ENCODE measurements at regions not wholly inside any gene's neighbourhood (a gene's known extent, or its start where the extent isn't known, plus 50 kb on each side); places are given as distances from the start of the nearest gene placed in this dataset.

DNA sequence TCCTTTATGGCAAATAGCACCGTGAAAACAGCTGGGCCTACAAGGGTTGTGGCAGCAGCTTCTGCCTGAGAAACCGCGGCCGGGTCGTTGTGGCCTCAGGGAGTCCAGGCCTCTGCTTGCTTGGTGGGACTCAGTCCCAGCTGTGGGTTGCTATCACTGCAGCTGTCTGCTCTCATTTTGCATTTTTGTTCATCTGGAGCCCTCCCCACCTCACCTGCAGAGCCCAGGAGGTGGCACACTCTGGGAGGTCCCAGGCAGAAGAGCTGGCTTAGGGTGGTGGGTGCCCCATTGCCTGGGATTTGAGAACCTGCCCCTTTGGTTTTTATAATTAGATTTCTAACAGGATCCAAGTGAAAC is 138.4 kb downstream of the GADD45G start:
- no peak overlapping the region for H3K4me3 ChIP-seq (ENCODE audit: low read length)
- no peaks in the 10 kb centered on the region for H3K9me3 ChIP-seq (ENCODE audit: control insufficient read depth, low read depth, low read length)
- H3K27ac ChIP-seq (ENCODE audit: low read length): no peak overlapping the region
- H3K4me1 ChIP-seq (ENCODE audit: control insufficient read depth, low read depth, low read length): peaks cover 12% of the 10 kb centered on the region
- no peak overlapping the region for H3K9ac ChIP-seq (ENCODE audit: low read length)
- no peaks in the 10 kb centered on the region for H3K36me3 ChIP-seq (ENCODE audit: control insufficient read depth, low read depth, low read length)
- H3K27me3 ChIP-seq (ENCODE audit: control insufficient read depth, insufficient read depth, low read length): no peaks in the 10 kb centered on the region

- H3K27ac ChIP-seq (ENCODE audit: low read length): no peak overlapping the region
- no peaks in the 10 kb centered on the region for H3K9me3 ChIP-seq (ENCODE audit: control insufficient read depth, low read depth, low read length)
- no peak overlapping the region for H3K4me3 ChIP-seq (ENCODE audit: low read length)
- no peak overlapping the region for H3K9ac ChIP-seq (ENCODE audit: low read length)
- H3K36me3 ChIP-seq (ENCODE audit: control insufficient read depth, low read depth, low read length): no peaks in the 10 kb centered on the region
- no peaks in the 10 kb centered on the region for H3K27me3 ChIP-seq (ENCODE audit: control insufficient read depth, insufficient read depth, low read length)
- H3K4me1 ChIP-seq (ENCODE audit: control insufficient read depth, low read depth, low read length): peaks cover 12% of the 10 kb centered on the region
Measured at GRCh38 chr9:89743573-89744254, 138.9 kb downstream of the GADD45G start.

DNA sequence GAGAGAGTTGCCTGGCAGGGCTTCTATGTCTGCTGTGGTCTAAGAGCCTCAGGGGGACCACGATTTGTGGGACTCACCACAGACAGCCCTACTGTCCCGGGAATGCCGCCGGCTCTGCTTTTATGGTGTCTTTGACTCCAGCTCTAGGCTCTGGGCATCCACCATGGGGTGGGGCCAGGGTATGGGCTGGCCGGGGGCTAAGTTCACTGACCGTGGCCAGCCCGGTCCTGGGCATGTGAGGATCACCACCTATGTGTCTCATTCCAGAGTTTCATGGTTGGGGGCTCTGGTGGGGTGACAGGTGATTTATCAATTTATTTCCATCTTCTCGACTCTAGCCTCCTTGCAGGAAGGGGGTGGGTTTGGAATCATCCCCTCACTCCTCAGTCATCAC is 139.4 kb downstream of the GADD45G start:
- no peak overlapping the region for H3K27ac ChIP-seq (ENCODE audit: low read length)
- no peaks in the 10 kb centered on the region for H3K27me3 ChIP-seq (ENCODE audit: control insufficient read depth, insufficient read depth, low read length)
- no peak overlapping the region for H3K4me3 ChIP-seq (ENCODE audit: low read length)
- no peaks in the 10 kb centered on the region for H3K36me3 ChIP-seq (ENCODE audit: control insufficient read depth, low read depth, low read length)
- H3K9me3 ChIP-seq (ENCODE audit: control insufficient read depth, low read depth, low read length): no peaks in the 10 kb centered on the region
- peaks cover 12% of the 10 kb centered on the region for H3K4me1 ChIP-seq (ENCODE audit: control insufficient read depth, low read depth, low read length)
- no peak overlapping the region for H3K9ac ChIP-seq (ENCODE audit: low read length)

- H3K9ac ChIP-seq (ENCODE audit: low read length): no peak overlapping the region
- no peak overlapping the region for H3K27ac ChIP-seq (ENCODE audit: low read length)
- H3K4me1 ChIP-seq (ENCODE audit: control insufficient read depth, low read depth, low read length): peaks cover 12% of the 10 kb centered on the region
Measured at GRCh38 chr9:89744730-89745129, 139.9 kb downstream of the GADD45G start.

GRCh38 chr9:89745601-89746376 is 141.0 kb downstream of the GADD45G start:
- Histone ChIP-seq H3K27me3 (ENCODE audit: control insufficient read depth, insufficient read depth, low read length) (no peaks in the 10 kb centered on the region), H3K27ac (ENCODE audit: low read length) (no peak overlapping the region), H3K9me3 (ENCODE audit: control insufficient read depth, low read depth, low read length) (no peaks in the 10 kb centered on the region), H3K4me3 (ENCODE audit: low read length) (no peak overlapping the region), H3K9ac (ENCODE audit: low read length) (no peak overlapping the region), H3K4me1 (ENCODE audit: control insufficient read depth, low read depth, low read length) (peaks cover 12% of the 10 kb centered on the region), H3K36me3 (ENCODE audit: control insufficient read depth, low read depth, low read length) (no peaks in the 10 kb centered on the region)

More at GRCh38 chr9:89744730-89745129, 139.9 kb downstream of the GADD45G start:
- no peaks in the 10 kb centered on the region for H3K9me3 ChIP-seq (ENCODE audit: control insufficient read depth, low read depth, low read length)
- H3K36me3 ChIP-seq (ENCODE audit: control insufficient read depth, low read depth, low read length): no peaks in the 10 kb centered on the region
- no peaks in the 10 kb centered on the region for H3K27me3 ChIP-seq (ENCODE audit: control insufficient read depth, insufficient read depth, low read length)
- no peak overlapping the region for H3K4me3 ChIP-seq (ENCODE audit: low read length)

DNA sequence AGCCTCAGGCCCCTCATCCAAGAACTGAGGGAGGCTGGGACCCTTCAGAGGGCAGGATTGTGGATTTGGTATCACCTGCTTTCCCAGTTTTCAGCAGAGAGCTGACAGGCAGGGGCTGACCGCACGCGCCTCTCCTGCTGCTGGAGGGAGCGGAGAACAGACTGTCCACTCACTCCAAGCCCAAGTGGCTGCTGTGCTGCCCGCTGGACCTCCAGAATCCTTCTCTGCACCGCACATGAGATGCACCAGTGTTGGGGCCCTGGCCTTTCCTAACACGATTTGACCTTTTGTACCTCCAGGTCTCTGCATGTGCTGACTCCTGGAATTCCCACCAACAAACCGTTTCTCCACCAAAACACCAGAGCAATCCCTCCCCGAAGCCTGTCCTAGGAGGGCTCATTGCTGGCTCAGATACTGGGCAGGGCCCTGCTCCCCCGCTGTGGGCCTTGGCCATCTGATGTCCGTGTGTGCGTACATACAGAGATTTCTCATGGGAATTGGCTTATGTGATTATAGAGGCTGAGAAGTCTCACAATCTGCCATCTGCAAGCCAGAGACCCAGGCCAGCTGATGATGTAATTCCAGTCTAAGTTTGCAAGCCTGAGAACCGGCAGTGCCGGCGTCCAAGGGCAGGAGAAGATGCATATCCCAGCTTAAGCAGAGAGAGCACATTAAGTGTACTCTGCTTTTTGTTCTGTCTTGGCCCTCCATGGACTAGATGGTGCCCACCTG is 141.7 kb downstream of the GADD45G start:
- H3K36me3 ChIP-seq (ENCODE audit: control insufficient read depth, low read depth, low read length): no peaks in the 10 kb centered on the region
- H3K9ac ChIP-seq (ENCODE audit: low read length): no peak overlapping the region
- no peaks in the 10 kb centered on the region for H3K27me3 ChIP-seq (ENCODE audit: control insufficient read depth, insufficient read depth, low read length)
- no peak overlapping the region for H3K4me3 ChIP-seq (ENCODE audit: low read length)
- no peak overlapping the region for H3K27ac ChIP-seq (ENCODE audit: low read length)
- H3K9me3 ChIP-seq (ENCODE audit: control insufficient read depth, low read depth, low read length): no peaks in the 10 kb centered on the region
- H3K4me1 ChIP-seq (ENCODE audit: control insufficient read depth, low read depth, low read length): peaks cover 12% of the 10 kb centered on the region

DNA sequence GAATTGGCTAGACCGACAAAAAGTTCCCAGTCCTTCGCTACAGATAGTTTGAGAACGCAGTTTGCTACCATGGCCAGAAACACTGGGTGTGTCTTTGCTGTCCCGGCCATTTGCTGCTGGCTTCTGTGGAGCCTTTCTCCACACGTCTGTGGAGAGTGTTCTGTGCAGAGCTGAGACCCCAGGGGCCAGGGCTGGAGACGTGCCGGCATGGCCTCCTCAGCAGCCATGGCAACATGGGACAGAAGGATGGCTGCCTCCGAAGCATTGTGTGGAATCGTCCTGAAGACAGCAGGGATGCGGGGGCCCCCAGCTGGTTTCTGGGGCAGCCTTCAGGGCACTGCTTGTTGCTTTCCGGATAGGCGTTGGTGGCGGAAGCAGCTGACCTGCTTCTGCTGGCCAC is 142.8 kb downstream of the GADD45G start:
- H3K27ac ChIP-seq (ENCODE audit: low read length): no peak overlapping the region
- no peak overlapping the region for H3K9ac ChIP-seq (ENCODE audit: low read length)
- H3K36me3 ChIP-seq (ENCODE audit: control insufficient read depth, low read depth, low read length): no peaks in the 10 kb centered on the region
- no peak overlapping the region for H3K4me3 ChIP-seq (ENCODE audit: low read length)
- H3K9me3 ChIP-seq (ENCODE audit: control insufficient read depth, low read depth, low read length): no peaks in the 10 kb centered on the region
- H3K27me3 ChIP-seq (ENCODE audit: control insufficient read depth, insufficient read depth, low read length): no peaks in the 10 kb centered on the region
- peaks cover 12% of the 10 kb centered on the region for H3K4me1 ChIP-seq (ENCODE audit: control insufficient read depth, low read depth, low read length)

- Histone ChIP-seq H3K4me1 (ENCODE audit: control insufficient read depth, low read depth, low read length) (peaks cover 9% of the 10 kb centered on the region), H3K36me3 (ENCODE audit: control insufficient read depth, low read depth, low read length) (no peaks in the 10 kb centered on the region), H3K27me3 (ENCODE audit: control insufficient read depth, insufficient read depth, low read length) (no peaks in the 10 kb centered on the region), H3K9me3 (ENCODE audit: control insufficient read depth, low read depth, low read length) (no peaks in the 10 kb centered on the region), H3K27ac (ENCODE audit: low read length) (no peak overlapping the region), H3K4me3 (ENCODE audit: low read length) (no peak overlapping the region), H3K9ac (ENCODE audit: low read length) (no peak overlapping the region)
Measured at GRCh38 chr9:89748021-89748670, 143.3 kb downstream of the GADD45G start.

- Histone ChIP-seq H3K4me3 (ENCODE audit: low read length) (no peak overlapping the region), H3K4me1 (ENCODE audit: control insufficient read depth, low read depth, low read length) (peaks cover 6% of the 10 kb centered on the region), H3K27ac (ENCODE audit: low read length) (no peak overlapping the region), H3K9me3 (ENCODE audit: control insufficient read depth, low read depth, low read length) (no peaks in the 10 kb centered on the region), H3K36me3 (ENCODE audit: control insufficient read depth, low read depth, low read length) (no peaks in the 10 kb centered on the region), H3K9ac (ENCODE audit: low read length) (no peak overlapping the region), H3K27me3 (ENCODE audit: control insufficient read depth, insufficient read depth, low read length) (no peaks in the 10 kb centered on the region)
Measured at GRCh38 chr9:89748831-89749499, 144.2 kb downstream of the GADD45G start.

DNA sequence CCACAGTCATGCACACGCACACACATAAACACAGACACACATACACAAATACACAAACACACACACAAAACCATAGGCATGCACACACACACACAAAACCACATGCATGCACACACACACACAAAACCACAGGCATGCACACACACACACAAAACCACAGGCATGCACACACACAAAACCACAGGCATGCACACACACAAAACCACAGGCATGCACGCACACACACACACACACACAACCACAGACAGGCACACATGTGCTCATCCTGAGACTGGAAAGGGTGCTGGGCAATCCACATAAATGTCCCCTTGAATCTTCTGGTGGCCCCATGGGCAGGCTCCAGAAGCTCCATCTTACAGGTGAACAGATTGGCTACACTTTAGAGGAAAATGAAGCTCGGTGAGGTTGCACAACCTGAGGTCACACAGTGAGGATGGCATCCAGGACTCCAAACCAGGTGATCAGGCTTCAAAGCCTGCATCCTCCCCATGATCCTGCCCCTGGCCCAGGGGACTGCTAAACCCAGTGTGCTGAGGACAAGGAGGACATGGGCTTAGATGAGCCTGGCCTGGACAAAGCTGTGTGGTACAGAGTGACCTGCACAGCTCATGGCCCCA is 144.8 kb downstream of the GADD45G start:
- H3K4me1 ChIP-seq (ENCODE audit: control insufficient read depth, low read depth, low read length): peaks cover 6% of the 10 kb centered on the region

More for the DNA sequence above, 144.8 kb downstream of the GADD45G start:
- Histone ChIP-seq H3K27ac (ENCODE audit: low read length) (no peak overlapping the region), H3K9ac (ENCODE audit: low read length) (no peak overlapping the region), H3K9me3 (ENCODE audit: control insufficient read depth, low read depth, low read length) (no peaks in the 10 kb centered on the region), H3K36me3 (ENCODE audit: control insufficient read depth, low read depth, low read length) (no peaks in the 10 kb centered on the region), H3K27me3 (ENCODE audit: control insufficient read depth, insufficient read depth, low read length) (no peaks in the 10 kb centered on the region), H3K4me3 (ENCODE audit: low read length) (no peak overlapping the region)
